IPS DF 6.9 (cell line): ENCODE measurements at regions not wholly inside any gene's neighbourhood (a gene's known extent, or its start where the extent isn't known, plus 50 kb on each side); places are given as distances from the start of the nearest gene placed in this dataset.

Experiments used
- DNase-seq: peaks from one replicate; pipeline ENCODE4 v3.0.0-alpha.2; 2013; ENCODE audit warnings: low read depth, low spot score
- H3K27ac ChIP-seq: one replicate; pipeline ENCODE4 v1.5.1; 2013; ENCODE audit warnings: low read length, control low read depth
- H3K27me3 ChIP-seq: 2 replicates; pipeline ENCODE4 v1.6.1; 2013; ENCODE audit warnings: mild to moderate bottlenecking, low read length; ENCODE audit not compliant: control insufficient read depth, insufficient read depth
- H3K36me3 ChIP-seq: 2 replicates; pipeline ENCODE4 v1.6.1; 2013; ENCODE audit warnings: low read length; ENCODE audit not compliant: control insufficient read depth, insufficient read depth
- H3K4me1 ChIP-seq: 2 replicates; pipeline ENCODE4 v1.6.1; 2013; ENCODE audit warnings: low read length; ENCODE audit not compliant: control insufficient read depth, insufficient read depth
- H3K4me3 ChIP-seq: 2 replicates; pipeline ENCODE4 v1.5.1; 2013; ENCODE audit warnings: mild to moderate bottlenecking, low read length
- H3K9me3 ChIP-seq: 2 replicates; pipeline ENCODE4 v1.6.1; 2013; ENCODE audit warnings: low read length, inconsistent platforms; ENCODE audit not compliant: control insufficient read depth, insufficient read depth
- WGBS: extraction: QIAGEN DNeasy Blood & Tissue Kit; methylation state at CpG from one replicate; pipeline ENCODE4 v1.1.7; 2013; ENCODE audit warnings: mixed read lengths, missing lambda C conversion rate; ENCODE audit not compliant: insufficient read length, insufficient coverage; 5-methylcytosine and 5-hydroxymethylcytosine counted together

GRCh38 chr21:23475281-23476219, 2131.7 kb downstream of the MRPL39 start:
- Histone ChIP-seq H3K36me3 (no peaks in the 10 kb centered on the region), H3K27me3 (no peaks in the 10 kb centered on the region), H3K4me3 (no peak overlapping the region), H3K9me3 (no peaks in the 10 kb centered on the region; the same call in 1 of the 2 replicates), H3K4me1 (no peaks in the 10 kb centered on the region), H3K27ac (no peak overlapping the region)
- no CpG with 5 or more reads among the region's 7 CpGs for WGBS
- DNase-seq: no peak

GRCh38 chr21:23471877-23472276, 2135.4 kb downstream of the MRPL39 start:
- DNase-seq: no peak
- no peaks in the 10 kb centered on the region; the same call in 1 of the 2 replicates for H3K9me3 ChIP-seq
- no peaks in the 10 kb centered on the region for H3K4me1 ChIP-seq
- H3K36me3 ChIP-seq: no peaks in the 10 kb centered on the region
- no peak overlapping the region for H3K27ac ChIP-seq
- H3K27me3 ChIP-seq: no peaks in the 10 kb centered on the region
- no peak overlapping the region for H3K4me3 ChIP-seq

- no peaks in the 10 kb centered on the region for H3K27me3 ChIP-seq
- no peak overlapping the region for H3K27ac ChIP-seq
- no peaks in the 10 kb centered on the region for H3K4me1 ChIP-seq
- no peaks in the 10 kb centered on the region; the same call in 1 of the 2 replicates for H3K9me3 ChIP-seq
- H3K4me3 ChIP-seq: no peak overlapping the region
- DNase-seq: no peak
- no CpG with 5 or more reads among the region's 1 CpG for WGBS
- no peaks in the 10 kb centered on the region for H3K36me3 ChIP-seq
Measured at GRCh38 chr21:23463365-23463764, 2143.9 kb downstream of the MRPL39 start.

- no peaks in the 10 kb centered on the region for H3K36me3 ChIP-seq
- WGBS: no CpG with 5 or more reads among the region's 4 CpGs
- no peak overlapping the region for H3K4me3 ChIP-seq
- no peaks in the 10 kb centered on the region for H3K4me1 ChIP-seq
- no peak overlapping the region for H3K27ac ChIP-seq
- peaks cover 1% of the 10 kb centered on the region; the same call in 1 of the 2 replicates for H3K9me3 ChIP-seq
- DNase-seq: no peak
- H3K27me3 ChIP-seq: no peaks in the 10 kb centered on the region
Measured at GRCh38 chr21:23455676-23456075, 2151.6 kb downstream of the MRPL39 start.

- peak; percentile 2 for DNase-seq
- Histone ChIP-seq H3K9me3 (peaks cover 1% of the 10 kb centered on the region; the same call in 1 of the 2 replicates), H3K27ac (no peak overlapping the region), H3K27me3 (no peaks in the 10 kb centered on the region), H3K4me3 (no peak overlapping the region), H3K4me1 (no peaks in the 10 kb centered on the region), H3K36me3 (no peaks in the 10 kb centered on the region)
- no CpG with 5 or more reads among the region's 19 CpGs for WGBS
Measured at GRCh38 chr21:23452384-23453083, 2154.7 kb downstream of the MRPL39 start.

- no CpG with 5 or more reads among the region's 1 CpG for WGBS
Measured at GRCh38 chr21:23445307-23445706, 2162.0 kb downstream of the MRPL39 start.

GRCh38 chr21:23438081-23438480, 2169.2 kb downstream of the MRPL39 start:
- Histone ChIP-seq H3K27me3 (no peaks in the 10 kb centered on the region), H3K4me3 (no peak overlapping the region), H3K9me3 (no peaks in the 10 kb centered on the region; the same call in 1 of the 2 replicates), H3K36me3 (no peaks in the 10 kb centered on the region), H3K4me1 (no peaks in the 10 kb centered on the region), H3K27ac (no peak overlapping the region)
- no peak for DNase-seq

More at GRCh38 chr21:23445307-23445706, 2162.0 kb downstream of the MRPL39 start:
- H3K27ac ChIP-seq: no peak overlapping the region
- no peaks in the 10 kb centered on the region; the same call in 1 of the 2 replicates for H3K9me3 ChIP-seq
- H3K4me1 ChIP-seq: no peaks in the 10 kb centered on the region
- DNase-seq: no peak
- no peaks in the 10 kb centered on the region for H3K36me3 ChIP-seq
- H3K27me3 ChIP-seq: no peaks in the 10 kb centered on the region
- no peak overlapping the region for H3K4me3 ChIP-seq

- DNase-seq: no peak
- H3K4me3 ChIP-seq: no peak overlapping the region
- H3K36me3 ChIP-seq: no peaks in the 10 kb centered on the region
- no peak overlapping the region for H3K27ac ChIP-seq
- no peaks in the 10 kb centered on the region for H3K4me1 ChIP-seq
- no CpG with 5 or more reads among the region's 2 CpGs for WGBS
- H3K27me3 ChIP-seq: no peaks in the 10 kb centered on the region
- 0 out of 2 replicates have a peak, but pooled peaks cover 1% of the 10 kb centered on the region for H3K9me3 ChIP-seq
Measured at GRCh38 chr21:23402929-23403520, 2204.3 kb downstream of the MRPL39 start.

GRCh38 chr21:23401278-23401677, 2206.0 kb downstream of the MRPL39 start:
- no peak overlapping the region for H3K4me3 ChIP-seq
- no peaks in the 10 kb centered on the region for H3K36me3 ChIP-seq
- no peaks in the 10 kb centered on the region for H3K9me3 ChIP-seq
- H3K27me3 ChIP-seq: no peaks in the 10 kb centered on the region
- DNase-seq: no peak
- no peak overlapping the region for H3K27ac ChIP-seq
- no CpG with 5 or more reads among the region's 2 CpGs for WGBS
- H3K4me1 ChIP-seq: no peaks in the 10 kb centered on the region

- DNase-seq: no peak
- H3K27ac ChIP-seq: no peak overlapping the region
- no peaks in the 10 kb centered on the region for H3K9me3 ChIP-seq
- H3K4me1 ChIP-seq: no peaks in the 10 kb centered on the region
- no peaks in the 10 kb centered on the region for H3K36me3 ChIP-seq
- no peaks in the 10 kb centered on the region for H3K27me3 ChIP-seq
- no peak overlapping the region for H3K4me3 ChIP-seq
- WGBS: no CpG with 5 or more reads among the region's 1 CpG
Measured at GRCh38 chr21:23398726-23399125, 2208.6 kb downstream of the MRPL39 start.
